Ishikawa (cell line): ENCODE measurements at regions not wholly inside any gene's neighbourhood (a gene's known extent, or its start where the extent isn't known, plus 50 kb on each side); places are given as distances from the start of the nearest gene placed in this dataset.

ENCODE experiments used
- CEBPB ChIP-seq: IDR thresholded peaks from 2 replicates; pipeline ENCODE4 v1.6.1; 2012
- CREB1 ChIP-seq: IDR thresholded peaks from 2 replicates; pipeline ENCODE4 v1.6.1; 2012; ENCODE audit warnings: low read depth
- EGR1 ChIP-seq: IDR thresholded peaks from 2 replicates; pipeline ENCODE4 v1.6.1; 2012
- EP300 ChIP-seq: IDR thresholded peaks from 2 replicates; pipeline ENCODE4 v1.6.1; 2012; ENCODE audit warnings: borderline replicate concordance
- FOXM1 ChIP-seq: IDR thresholded peaks from 2 replicates; pipeline ENCODE4 v1.6.1; 2012; ENCODE audit warnings: low read depth, borderline replicate concordance
- MAX ChIP-seq: IDR thresholded peaks from 2 replicates; pipeline ENCODE4 v1.6.1; 2012
- NFIC ChIP-seq: IDR thresholded peaks from 2 replicates; pipeline ENCODE4 v1.6.1; 2012
- RAD21 ChIP-seq: IDR thresholded peaks from 2 replicates; pipeline ENCODE4 v1.6.1; 2012; ENCODE audit warnings: low read depth
- REST ChIP-seq: IDR thresholded peaks from 2 replicates; pipeline ENCODE4 v1.6.1; 2012; ENCODE audit warnings: low read depth, mild to moderate bottlenecking
- TAF1 ChIP-seq: IDR thresholded peaks from 2 replicates; pipeline ENCODE4 v1.6.1; 2012; ENCODE audit warnings: low read depth, mild to moderate bottlenecking
- TCF12 ChIP-seq: IDR thresholded peaks from 2 replicates; pipeline ENCODE4 v1.6.1; 2012; ENCODE audit warnings: low read depth
- TEAD4 ChIP-seq: IDR thresholded peaks from 2 replicates; pipeline ENCODE4 v1.6.1; 2012
- USF1 ChIP-seq: IDR thresholded peaks from 2 replicates; pipeline ENCODE4 v1.6.1; 2012
- YY1 ChIP-seq: IDR thresholded peaks from 2 replicates; pipeline ENCODE4 v1.6.1; 2012; ENCODE audit warnings: low read depth
- ZBTB7A ChIP-seq: IDR thresholded peaks from 2 replicates; pipeline ENCODE4 v1.6.1; 2012; ENCODE audit warnings: low read depth

GRCh38 chr14:40417777-40418401 is 985.7 kb upstream of the FBXO33 start:
- TF ChIP-seq REST, result no peak
- TF ChIP-seq RAD21, result peak; percentile 82

DNA sequence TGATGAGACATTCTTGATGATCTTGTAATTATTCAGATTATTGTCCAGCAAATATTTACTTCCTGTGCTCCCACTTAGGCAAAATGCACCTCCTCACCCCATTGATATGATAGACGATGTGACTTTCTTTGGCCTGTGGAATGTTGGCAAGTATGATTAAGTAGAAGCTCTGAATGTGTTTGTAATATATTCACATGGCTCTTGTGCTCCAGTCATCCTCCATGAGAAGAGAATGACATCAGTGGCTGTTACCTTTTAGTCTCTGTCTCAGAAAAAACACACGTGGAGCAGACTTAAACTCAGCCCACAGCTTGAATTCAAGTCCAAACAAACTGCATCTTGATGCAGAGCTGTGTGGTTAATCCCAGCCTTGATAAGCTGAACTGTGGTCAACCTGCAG is 984.3 kb upstream of the FBXO33 start:
- TF ChIP-seq ZBTB7A, result no peak
- no peak for TF ChIP-seq YY1
- no peak for TF ChIP-seq FOXM1
- TF ChIP-seq MAX, result no peak
- no peak for TF ChIP-seq TAF1
- TF ChIP-seq TCF12, result no peak
- TF ChIP-seq EP300, result no peak
- no peak for TF ChIP-seq CEBPB
- TF ChIP-seq USF1, result no peak
- no peak for TF ChIP-seq NFIC
- TF ChIP-seq RAD21, result no peak
- TF ChIP-seq TEAD4, result no peak
- TF ChIP-seq REST, result no peak
- TF ChIP-seq EGR1, result no peak
- TF ChIP-seq CREB1, result no peak

GRCh38 chr14:40414386-40414785 is 982.2 kb upstream of the FBXO33 start:
- TF ChIP-seq TCF12, result no peak
- TF ChIP-seq YY1, result no peak
- TF ChIP-seq USF1, result no peak
- no peak for TF ChIP-seq REST
- no peak for TF ChIP-seq TEAD4
- TF ChIP-seq FOXM1, result no peak
- no peak for TF ChIP-seq NFIC
- TF ChIP-seq MAX, result no peak
- TF ChIP-seq RAD21, result no peak
- TF ChIP-seq ZBTB7A, result no peak
- TF ChIP-seq CEBPB, result no peak
- TF ChIP-seq TAF1, result no peak

- TF ChIP-seq EP300 (no peak), TAF1 (no peak), FOXM1 (no peak), TEAD4 (no peak), RAD21 (no peak), NFIC (no peak), CREB1 (no peak), YY1 (no peak)
These were observed 980.9 kb upstream of the FBXO33 start for GRCh38 chr14:40413136-40413535.

- no peak for TF ChIP-seq REST
- TF ChIP-seq TAF1, result no peak
- TF ChIP-seq USF1, result no peak
- TF ChIP-seq CREB1, result no peak
- no peak for TF ChIP-seq ZBTB7A
These were observed 978.5 kb upstream of the FBXO33 start for GRCh38 chr14:40410708-40411107.
